ENCODE measurements at regions not wholly inside any gene's neighbourhood (a gene's known extent, or its start where the extent isn't known, plus 50 kb on each side); places are given as distances from the start of the nearest gene placed in this dataset.

- Histone ChIP-seq H3K27me3 (no peaks in the 10 kb centered on the region), H3K4me1 (no peaks in the 10 kb centered on the region), H3K4me3 (no peak overlapping the region)
Observed at GRCh38 chr5:143761663-143762062, 50.3 kb upstream of the HMHB1 start.

DNA sequence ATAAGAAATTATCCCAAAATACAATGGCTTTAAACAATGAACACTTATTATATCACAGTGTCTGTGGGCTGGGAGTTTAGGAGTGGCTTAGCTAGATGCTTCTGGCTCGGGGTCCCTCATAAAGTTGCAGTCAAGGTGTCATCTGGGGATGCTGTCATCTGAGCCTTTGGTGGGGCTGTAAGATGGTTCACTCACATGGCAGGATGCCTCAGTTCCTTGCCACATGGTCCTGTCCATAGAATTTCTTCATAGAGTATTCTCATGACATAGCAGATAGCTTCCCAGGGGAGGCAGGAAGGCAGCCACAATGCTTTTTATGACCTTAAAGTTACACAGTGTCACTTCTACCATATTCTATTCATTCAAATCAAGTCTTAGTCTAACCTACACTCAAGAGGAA is 51.2 kb upstream of the HMHB1 start:
- Histone ChIP-seq H3K4me1 (no peaks in the 10 kb centered on the region), H3K9me3 (no peaks in the 10 kb centered on the region), H3K36me3 (no peaks in the 10 kb centered on the region), H3K27ac (no peak overlapping the region), H3K27me3 (no peaks in the 10 kb centered on the region), H3K9ac (no peak overlapping the region), H4K20me1 (no peaks in the 10 kb centered on the region), H3K4me3 (no peak overlapping the region), H3K4me2 (no peak overlapping the region)
- no peak for TF ChIP-seq Cebpa-rat (IDR thresholded peaks at IDR 0.05)

More at GRCh38 chr5:143761663-143762062, 50.3 kb upstream of the HMHB1 start:
- H3K27ac ChIP-seq: no peak overlapping the region
- H3K4me2 ChIP-seq: no peak overlapping the region
- no peaks in the 10 kb centered on the region for H3K9me3 ChIP-seq
- H3K36me3 ChIP-seq: no peaks in the 10 kb centered on the region
- no peak overlapping the region for H3K9ac ChIP-seq
- TF ChIP-seq Cebpa-rat (IDR thresholded peaks at IDR 0.05): no peak
- no peaks in the 10 kb centered on the region for H4K20me1 ChIP-seq

DNA sequence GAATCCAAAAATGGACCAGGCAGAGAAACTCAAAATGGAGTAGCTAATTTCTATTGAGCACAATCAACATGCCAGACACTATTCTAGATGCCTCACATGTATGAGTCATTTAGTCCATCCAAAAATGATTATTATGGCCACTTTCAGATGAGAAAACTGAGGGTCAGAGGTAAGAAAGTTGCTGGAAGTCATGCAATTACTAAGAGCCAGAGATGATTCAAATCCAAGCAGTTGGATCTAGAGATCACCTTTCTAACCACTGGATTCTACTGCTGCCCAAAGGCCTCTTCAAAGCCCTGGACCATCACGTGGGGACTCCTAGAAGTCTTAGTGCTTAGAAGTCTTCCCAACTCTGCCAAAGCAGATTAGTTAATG is 51.8 kb upstream of the HMHB1 start:
- Histone ChIP-seq H4K20me1 (no peaks in the 10 kb centered on the region), H3K36me3 (no peaks in the 10 kb centered on the region), H3K9ac (no peak overlapping the region), H3K9me3 (no peaks in the 10 kb centered on the region), H3K4me3 (no peak overlapping the region), H3K27ac (no peak overlapping the region), H3K4me1 (no peaks in the 10 kb centered on the region), H3K4me2 (no peak overlapping the region), H3K27me3 (no peaks in the 10 kb centered on the region)
- TF ChIP-seq Cebpa-rat (IDR thresholded peaks at IDR 0.05): no peak

- Histone ChIP-seq H3K4me3 (no peak overlapping the region), H3K4me2 (no peak overlapping the region), H3K27ac (no peak overlapping the region), H4K20me1 (no peaks in the 10 kb centered on the region), H3K36me3 (no peaks in the 10 kb centered on the region), H3K27me3 (no peaks in the 10 kb centered on the region), H3K9ac (no peak overlapping the region), H3K4me1 (no peaks in the 10 kb centered on the region), H3K9me3 (no peaks in the 10 kb centered on the region)
- no peak for TF ChIP-seq Cebpa-rat (IDR thresholded peaks at IDR 0.05)
Observed at GRCh38 chr5:143759396-143760130, 52.4 kb upstream of the HMHB1 start.

GRCh38 chr5:143758750-143759149 is 53.2 kb upstream of the HMHB1 start:
- H3K4me2 ChIP-seq: no peak overlapping the region
- no peaks in the 10 kb centered on the region for H3K27me3 ChIP-seq
- H3K4me3 ChIP-seq: no peak overlapping the region
- TF ChIP-seq Cebpa-rat (IDR thresholded peaks at IDR 0.05): no peak
- H4K20me1 ChIP-seq: no peaks in the 10 kb centered on the region
- no peaks in the 10 kb centered on the region for H3K36me3 ChIP-seq
- no peaks in the 10 kb centered on the region for H3K4me1 ChIP-seq
- H3K27ac ChIP-seq: no peak overlapping the region
- no peak overlapping the region for H3K9ac ChIP-seq
- H3K9me3 ChIP-seq: no peaks in the 10 kb centered on the region

DNA sequence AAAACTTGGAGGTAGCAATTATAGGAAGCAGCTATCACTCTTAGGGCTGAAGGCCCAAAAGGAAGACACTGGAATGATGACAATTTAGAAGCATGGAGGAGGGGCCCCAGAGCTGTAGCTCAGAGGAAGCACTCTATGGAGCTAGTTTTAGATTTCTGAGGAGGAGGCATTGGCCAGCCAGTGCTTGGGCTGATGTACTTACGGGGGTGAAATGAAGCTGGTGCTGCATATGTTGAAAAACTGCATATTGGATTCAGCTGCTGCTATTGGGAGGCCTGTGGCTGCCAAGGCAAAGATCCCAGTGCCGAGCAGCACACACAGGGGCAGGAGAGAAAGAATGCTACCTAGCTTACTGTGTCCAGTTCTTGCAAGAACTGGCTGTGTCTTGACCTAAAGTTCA is 53.9 kb upstream of the HMHB1 start:
- Histone ChIP-seq H3K4me2 (no peak overlapping the region), H3K36me3 (no peaks in the 10 kb centered on the region), H3K4me3 (no peak overlapping the region), H3K4me1 (no peaks in the 10 kb centered on the region), H4K20me1 (no peaks in the 10 kb centered on the region), H3K27me3 (no peaks in the 10 kb centered on the region), H3K9ac (no peak overlapping the region), H3K27ac (no peak overlapping the region), H3K9me3 (no peaks in the 10 kb centered on the region)
- TF ChIP-seq Cebpa-rat (IDR thresholded peaks at IDR 0.05): no peak

GRCh38 chr5:143757116-143757515 is 54.8 kb upstream of the HMHB1 start:
- Histone ChIP-seq H3K9me3 (no peaks in the 10 kb centered on the region), H3K4me3 (no peak overlapping the region), H3K4me2 (no peak overlapping the region), H3K27me3 (no peaks in the 10 kb centered on the region), H3K36me3 (no peaks in the 10 kb centered on the region), H3K9ac (no peak overlapping the region), H3K4me1 (no peaks in the 10 kb centered on the region), H3K27ac (no peak overlapping the region), H4K20me1 (no peaks in the 10 kb centered on the region)
- TF ChIP-seq Cebpa-rat (IDR thresholded peaks at IDR 0.05): no peak

GRCh38 chr5:143755966-143756365 is 56.0 kb upstream of the HMHB1 start:
- Histone ChIP-seq H4K20me1 (no peaks in the 10 kb centered on the region), H3K4me2 (no peak overlapping the region), H3K36me3 (no peaks in the 10 kb centered on the region), H3K27ac (no peak overlapping the region), H3K9ac (no peak overlapping the region), H3K4me1 (peaks cover 4% of the 10 kb centered on the region; the same call in 1 of the 2 replicates), H3K9me3 (no peaks in the 10 kb centered on the region), H3K4me3 (no peak overlapping the region), H3K27me3 (no peaks in the 10 kb centered on the region)
- no peak for TF ChIP-seq Cebpa-rat (IDR thresholded peaks at IDR 0.05)

GRCh38 chr5:143752165-143752850 is 59.7 kb upstream of the HMHB1 start:
- H3K9ac ChIP-seq: no peak overlapping the region
- H4K20me1 ChIP-seq: no peaks in the 10 kb centered on the region
- no peak for TF ChIP-seq Cebpa-rat (IDR thresholded peaks at IDR 0.05)
- no peak overlapping the region for H3K4me2 ChIP-seq
- no peak overlapping the region for H3K27ac ChIP-seq
- H3K27me3 ChIP-seq: no peaks in the 10 kb centered on the region
- H3K4me1 ChIP-seq: peaks cover 4% of the 10 kb centered on the region; the same call in 1 of the 2 replicates
- no peak overlapping the region for H3K4me3 ChIP-seq
- no peaks in the 10 kb centered on the region for H3K36me3 ChIP-seq
- no peaks in the 10 kb centered on the region for H3K9me3 ChIP-seq

DNA sequence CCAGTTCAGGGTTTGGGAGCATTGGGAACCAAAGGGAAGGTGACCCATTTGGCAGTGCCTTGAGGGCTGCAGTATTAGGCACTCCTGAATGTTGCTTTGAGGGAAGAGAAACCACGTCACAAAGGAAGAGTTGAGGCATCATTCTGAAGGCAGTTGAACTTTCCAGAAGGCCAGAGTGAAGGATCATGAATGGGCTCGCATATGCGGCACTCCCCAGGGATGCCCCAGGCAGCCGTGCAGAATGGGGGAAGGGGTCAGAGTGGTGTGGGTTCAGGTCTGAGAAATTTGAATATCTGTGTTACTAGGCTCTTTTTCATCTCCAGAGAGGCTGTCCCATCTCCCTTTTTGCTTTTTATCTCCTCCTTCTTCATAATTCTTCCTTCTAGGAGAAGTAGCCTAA is 60.6 kb upstream of the HMHB1 start:
- H3K9ac ChIP-seq: no peak overlapping the region
- no peaks in the 10 kb centered on the region for H3K27me3 ChIP-seq
- H4K20me1 ChIP-seq: no peaks in the 10 kb centered on the region
- no peak overlapping the region for H3K27ac ChIP-seq
- H3K4me1 ChIP-seq: peaks cover 4% of the 10 kb centered on the region; the same call in 1 of the 2 replicates
- no peak for TF ChIP-seq Cebpa-rat (IDR thresholded peaks at IDR 0.05)
- no peaks in the 10 kb centered on the region for H3K9me3 ChIP-seq
- H3K36me3 ChIP-seq: no peaks in the 10 kb centered on the region
- H3K4me2 ChIP-seq: no peak overlapping the region
- H3K4me3 ChIP-seq: no peak overlapping the region
